Hepatocyte (in vitro differentiated cells): ENCODE measurements at regions not wholly inside any gene's neighbourhood (a gene's known extent, or its start where the extent isn't known, plus 50 kb on each side); places are given as distances from the start of the nearest gene placed in this dataset.

Experiments
- DNase-seq: peaks from one replicate; pipeline ENCODE4 v3.0.0-alpha.2; 2016; ENCODE audit warnings: low spot score
- H2AFZ ChIP-seq: fragments of 200-600 bp; sonication (generic); 2 replicates; pipeline ENCODE4 v1.6.0; 2016; ENCODE audit warnings: antibody characterized with exemption, mild to moderate bottlenecking
- H3K27ac ChIP-seq: fragments of 200-600 bp; sonication (generic); 2 replicates; pipeline ENCODE4 v1.5.1; 2016; ENCODE audit warnings: mild to moderate bottlenecking
- H3K27me3 ChIP-seq: fragments of 200-600 bp; sonication (generic); 2 replicates; pipeline ENCODE4 v1.6.1; 2016
- H3K36me3 ChIP-seq: fragments of 200-600 bp; sonication (generic); replicated peaks from 2 replicates; pipeline ENCODE4 v1.5.1; 2016; ENCODE audit warnings: low read depth; ENCODE audit not compliant: insufficient read depth
- H3K4me1 ChIP-seq: fragments of 200-600 bp; sonication (generic); 2 replicates; pipeline ENCODE4 v1.5.1; 2016; ENCODE audit warnings: mild to moderate bottlenecking, moderate library complexity; ENCODE audit not compliant: insufficient read depth
- H3K4me2 ChIP-seq: fragments of 200-600 bp; sonication (generic); 2 replicates; pipeline ENCODE4 v1.6.0; 2016
- H3K4me3 ChIP-seq: fragments of 200-600 bp; sonication (generic); 2 replicates; pipeline ENCODE4 v1.5.1; 2016; ENCODE audit warnings: mild to moderate bottlenecking
- H3K79me2 ChIP-seq: fragments of 200-600 bp; sonication (generic); 2 replicates; pipeline ENCODE4 v1.6.0; 2017; ENCODE audit warnings: mild to moderate bottlenecking
- H3K9me2 ChIP-seq: fragments of 200-600 bp; sonication (generic); replicated peaks from 2 replicates; pipeline ENCODE4 v1.6.0; 2017; ENCODE audit warnings: mild to moderate bottlenecking; ENCODE audit not compliant: insufficient read depth
- H3K9me3 ChIP-seq: fragments of 200-600 bp; sonication (generic); 2 replicates; pipeline ENCODE4 v1.5.1; 2016; ENCODE audit warnings: low read depth, mild to moderate bottlenecking
- H4K20me1 ChIP-seq: fragments of 200-600 bp; sonication (generic); 2 replicates; pipeline ENCODE4 v1.6.0; 2016; ENCODE audit warnings: mild to moderate bottlenecking; ENCODE audit not compliant: insufficient read depth, poor library complexity, severe bottlenecking
- EZH2 ChIP-seq: fragments of 200-600 bp; sonication (generic); IDR thresholded peaks from 2 replicates; pipeline ENCODE4 v1.6.1; 2016; ENCODE audit warnings: antibody characterized with exemption, mild to moderate bottlenecking, borderline replicate concordance
- EZH2phosphoT487 ChIP-seq: fragments of 200-600 bp; sonication (generic); IDR thresholded peaks from one replicate; pipeline ENCODE4 v1.6.1; 2018; ENCODE audit warnings: antibody characterized with exemption, mild to moderate bottlenecking, low read depth, moderate library complexity; ENCODE audit not compliant: unreplicated experiment, severe bottlenecking
- WGBS: methylation state at CpG from one replicate; pipeline ENCODE4 v1.1.6; 2016; ENCODE audit warnings: low lambda C conversion rate; ENCODE audit errors: missing lambda C conversion rate; 5-methylcytosine and 5-hydroxymethylcytosine counted together
- TF ChIP-seq, protein P1 (sequence below): fragments of 200-600 bp; sonication (generic); IDR thresholded peaks from 2 replicates; pipeline ENCODE4 v1.5.1; 2016; ENCODE audit warnings: antibody characterized with exemption, mild to moderate bottlenecking; ENCODE audit not compliant: poor library complexity

DNA sequence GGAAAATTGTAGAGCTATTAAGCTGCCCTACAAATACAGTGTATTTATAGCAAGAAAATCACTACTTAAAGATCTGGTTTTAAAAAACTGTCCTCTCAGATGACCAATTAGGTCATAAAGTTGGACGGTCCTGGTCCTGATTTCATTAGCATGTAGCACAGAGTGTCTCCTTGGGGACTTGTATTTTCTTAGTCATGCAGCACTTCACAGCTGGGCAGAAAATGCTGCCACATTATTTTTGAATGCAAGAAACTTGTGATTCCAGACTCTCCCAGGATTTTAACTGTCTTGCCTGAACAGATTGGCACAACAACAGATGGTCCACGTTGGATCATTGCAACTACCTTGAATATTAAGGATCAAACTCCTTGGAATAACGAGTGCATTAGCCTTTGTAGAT, 348.1 kb upstream of the SGCD start:
- H3K4me2 ChIP-seq: no peak overlapping the region
- WGBS: 74% methylated on average over 3 of the region's 3 CpGs
- H2AFZ ChIP-seq: no peak overlapping the region
- no peaks in the 10 kb centered on the region for H3K79me2 ChIP-seq
- no peak overlapping the region for H3K27ac ChIP-seq
- no peaks in the 10 kb centered on the region for H4K20me1 ChIP-seq
- H3K9me2 ChIP-seq: no peaks in the 10 kb centered on the region
- TF ChIP-seq EZH2phosphoT487 (no peak), EZH2 (no peak)
- TF ChIP-seq, protein P1, sequence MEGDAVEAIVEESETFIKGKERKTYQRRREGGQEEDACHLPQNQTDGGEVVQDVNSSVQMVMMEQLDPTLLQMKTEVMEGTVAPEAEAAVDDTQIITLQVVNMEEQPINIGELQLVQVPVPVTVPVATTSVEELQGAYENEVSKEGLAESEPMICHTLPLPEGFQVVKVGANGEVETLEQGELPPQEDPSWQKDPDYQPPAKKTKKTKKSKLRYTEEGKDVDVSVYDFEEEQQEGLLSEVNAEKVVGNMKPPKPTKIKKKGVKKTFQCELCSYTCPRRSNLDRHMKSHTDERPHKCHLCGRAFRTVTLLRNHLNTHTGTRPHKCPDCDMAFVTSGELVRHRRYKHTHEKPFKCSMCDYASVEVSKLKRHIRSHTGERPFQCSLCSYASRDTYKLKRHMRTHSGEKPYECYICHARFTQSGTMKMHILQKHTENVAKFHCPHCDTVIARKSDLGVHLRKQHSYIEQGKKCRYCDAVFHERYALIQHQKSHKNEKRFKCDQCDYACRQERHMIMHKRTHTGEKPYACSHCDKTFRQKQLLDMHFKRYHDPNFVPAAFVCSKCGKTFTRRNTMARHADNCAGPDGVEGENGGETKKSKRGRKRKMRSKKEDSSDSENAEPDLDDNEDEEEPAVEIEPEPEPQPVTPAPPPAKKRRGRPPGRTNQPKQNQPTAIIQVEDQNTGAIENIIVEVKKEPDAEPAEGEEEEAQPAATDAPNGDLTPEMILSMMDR: no peak
- no peaks in the 10 kb centered on the region for H3K4me1 ChIP-seq
- no peaks in the 10 kb centered on the region for H3K9me3 ChIP-seq
- H3K36me3 ChIP-seq: no peaks in the 10 kb centered on the region
- H3K4me3 ChIP-seq: no peak overlapping the region
- no peak for DNase-seq
- H3K27me3 ChIP-seq: no peaks in the 10 kb centered on the region

DNA sequence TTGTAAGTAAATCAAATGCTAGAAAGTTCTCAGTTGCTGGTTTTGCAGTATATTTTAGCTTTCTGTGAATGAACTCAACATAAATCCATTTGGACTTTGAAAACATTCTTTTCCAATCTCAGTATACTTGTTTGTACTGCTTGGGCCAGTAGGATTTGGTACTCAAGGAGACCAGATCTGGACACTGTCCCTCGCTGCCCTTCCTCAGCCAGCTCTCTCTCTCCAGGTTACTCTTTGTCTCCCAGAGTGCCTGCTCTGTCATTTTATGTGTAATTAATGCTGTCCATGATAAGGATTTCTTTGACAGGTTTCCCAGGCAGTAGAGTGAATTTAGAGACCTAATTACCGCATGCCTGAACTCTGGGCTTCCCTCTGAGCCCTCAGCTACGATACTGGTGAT, 344.6 kb upstream of the SGCD start:
- Histone ChIP-seq H3K9me2 (no peaks in the 10 kb centered on the region), H4K20me1 (no peaks in the 10 kb centered on the region), H3K27ac (no peak overlapping the region), H2AFZ (no peak overlapping the region), H3K4me2 (no peak overlapping the region), H3K9me3 (no peaks in the 10 kb centered on the region), H3K4me1 (no peaks in the 10 kb centered on the region), H3K36me3 (no peaks in the 10 kb centered on the region), H3K4me3 (no peak overlapping the region), H3K79me2 (no peaks in the 10 kb centered on the region), H3K27me3 (no peaks in the 10 kb centered on the region)
- no peak for DNase-seq
- WGBS: 74% methylated on average over 3 of the region's 3 CpGs
- TF ChIP-seq, protein P1: no peak
- TF ChIP-seq EZH2 (no peak), EZH2phosphoT487 (no peak)

DNA sequence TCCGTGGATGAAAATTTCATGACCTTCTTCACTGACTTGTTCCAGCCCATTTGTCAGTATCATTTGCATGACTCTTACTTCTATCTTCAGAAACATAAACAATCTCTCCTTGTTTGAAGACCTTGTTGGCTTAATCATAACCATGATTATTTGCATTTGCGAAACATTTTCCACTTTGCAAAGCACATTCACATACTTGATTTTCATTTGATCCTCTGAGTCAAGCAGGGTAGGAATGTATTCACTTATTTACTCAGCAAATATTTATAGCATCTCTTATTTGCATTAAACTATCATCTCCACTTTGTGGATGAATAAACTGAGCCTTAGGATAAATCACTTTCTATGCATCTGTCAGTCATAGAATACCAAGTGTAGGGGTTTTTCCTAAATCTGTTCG, 343.0 kb upstream of the SGCD start:
- Histone ChIP-seq H3K4me3 (no peak overlapping the region), H3K27me3 (no peaks in the 10 kb centered on the region), H3K79me2 (no peaks in the 10 kb centered on the region), H3K9me3 (no peaks in the 10 kb centered on the region), H3K9me2 (no peaks in the 10 kb centered on the region), H3K4me2 (no peak overlapping the region), H2AFZ (no peak overlapping the region), H3K36me3 (no peaks in the 10 kb centered on the region), H3K4me1 (no peaks in the 10 kb centered on the region), H3K27ac (no peak overlapping the region), H4K20me1 (no peaks in the 10 kb centered on the region)
- DNase-seq: no peak
- WGBS: 85% methylated on average over 3 of the region's 3 CpGs
- TF ChIP-seq EZH2: no peak
- TF ChIP-seq, protein P1: no peak

DNA sequence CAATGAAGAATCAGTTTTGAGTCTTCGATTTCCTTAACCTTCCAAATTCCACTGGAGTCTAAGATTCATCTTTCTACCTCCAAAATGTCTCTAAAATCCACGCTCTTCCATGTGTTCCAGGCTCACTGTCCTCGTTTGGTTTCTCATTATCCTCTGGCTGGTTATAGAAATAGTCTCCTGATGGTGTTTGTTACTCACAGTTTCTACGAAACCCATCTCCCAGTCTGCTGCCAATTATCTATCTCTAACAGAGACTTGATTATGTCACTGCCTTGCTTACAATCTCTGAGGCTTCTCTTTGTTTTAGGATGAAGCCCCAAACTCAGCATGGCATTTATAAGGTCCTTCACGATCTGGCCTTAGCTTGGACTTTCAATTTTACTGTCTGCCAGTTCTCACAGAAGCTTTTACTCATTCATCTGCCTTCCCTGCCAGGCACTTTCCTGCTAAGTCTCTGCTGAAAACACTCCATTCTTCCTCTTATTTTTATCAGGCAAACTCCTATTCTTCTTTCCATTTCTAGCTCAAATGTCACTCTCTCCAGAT, 339.6 kb upstream of the SGCD start:
- DNase-seq: no peak
- Histone ChIP-seq H3K4me2 (no peak overlapping the region), H3K9me2 (no peaks in the 10 kb centered on the region), H4K20me1 (no peaks in the 10 kb centered on the region), H3K4me3 (no peak overlapping the region), H3K79me2 (no peaks in the 10 kb centered on the region), H3K4me1 (no peaks in the 10 kb centered on the region), H3K9me3 (no peaks in the 10 kb centered on the region), H3K27me3 (peaks cover 6% of the 10 kb centered on the region), H3K27ac (no peak overlapping the region), H2AFZ (no peak overlapping the region), H3K36me3 (no peaks in the 10 kb centered on the region)
- no peak for TF ChIP-seq EZH2
- no peak for TF ChIP-seq EZH2phosphoT487
- TF ChIP-seq, protein P1: no peak
- 83% methylated on average over 5 of the region's 5 CpGs for WGBS
